GM10248 (cell line): ENCODE measurements at regions not wholly inside any gene's neighbourhood (a gene's known extent, or its start where the extent isn't known, plus 50 kb on each side); places are given as distances from the start of the nearest gene placed in this dataset.

Experiments
- CTCF ChIA-PET: fragments of 300-600 bp; sonication (Branson Sonifier 250); formaldehyde crosslinking; extraction: SDS; loops from one replicate; lab custom pipeline; 2021; ENCODE audit warnings: antibody characterized with exemption; lab: Yijun Ruan, JAX
- POLR2A ChIA-PET: fragments of 350-650 bp; sonication (Branson Sonifier 250); formaldehyde crosslinking; extraction: SDS; loops from one replicate; lab custom pipeline; 2020; ENCODE audit warnings: antibody characterized with exemption; lab: Yijun Ruan, JAX
- DNase-seq: peaks from one replicate; pipeline ENCODE4 v3.0.0; 2012; ENCODE audit errors: extremely low spot score
- CTCF ChIP-seq: IDR thresholded peaks from 2 replicates; pipeline ENCODE4 v1.5.1; 2012; ENCODE audit warnings: mild to moderate bottlenecking, low read depth; ENCODE audit errors: extremely low read depth, missing control alignments, control extremely low read depth

DNA sequence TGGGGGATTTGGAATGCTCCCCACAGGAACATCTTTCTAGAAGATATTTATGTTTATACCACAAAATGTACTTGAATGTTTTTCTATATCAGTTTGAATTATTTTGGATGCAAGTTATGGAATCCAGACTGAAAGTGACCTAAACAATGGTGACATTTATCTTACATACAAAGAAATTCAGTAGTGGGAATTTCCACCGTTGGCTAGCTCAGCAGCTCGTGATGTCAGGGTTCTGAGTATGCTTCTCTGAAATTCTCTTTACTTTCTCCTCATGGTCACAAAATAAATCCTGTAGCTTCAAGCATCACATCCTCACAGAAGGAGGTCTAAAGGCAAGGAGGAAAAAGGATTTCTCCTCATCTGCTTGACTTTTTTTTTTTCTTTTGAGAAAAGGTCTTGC, 105.3 kb downstream of the AKAIN1 start:
- ChIA-PET CTCF (interaction anchor here (1.2 to 1.4 kb wide), 2 partner anchors 11 to 18 kb away, joined by 4 to 6 read pairs; no protein-coding TSS in a partner anchor), POLR2A (no interaction called here)
- DNase-seq = no peak
- TF ChIP-seq CTCF = no peak

GRCh38 chr18:5075297-5075696, 121.8 kb downstream of the AKAIN1 start:
- POLR2A ChIA-PET = no interaction called here
- CTCF ChIA-PET = no interaction called here
- no peak for DNase-seq
- no peak for TF ChIP-seq CTCF

- TF ChIP-seq CTCF = peak; percentile 57
- peak; percentile 15 for DNase-seq
- POLR2A ChIA-PET = no interaction called here
- CTCF ChIA-PET = interaction anchor here (0.6 to 2.1 kb wide), 8 partner anchors 8 to 769 kb away, joined by 3 to 13 read pairs (median 3); no protein-coding TSS in a partner anchor
These were observed 123.8 kb downstream of the AKAIN1 start for GRCh38 chr18:5073026-5073944.

DNA sequence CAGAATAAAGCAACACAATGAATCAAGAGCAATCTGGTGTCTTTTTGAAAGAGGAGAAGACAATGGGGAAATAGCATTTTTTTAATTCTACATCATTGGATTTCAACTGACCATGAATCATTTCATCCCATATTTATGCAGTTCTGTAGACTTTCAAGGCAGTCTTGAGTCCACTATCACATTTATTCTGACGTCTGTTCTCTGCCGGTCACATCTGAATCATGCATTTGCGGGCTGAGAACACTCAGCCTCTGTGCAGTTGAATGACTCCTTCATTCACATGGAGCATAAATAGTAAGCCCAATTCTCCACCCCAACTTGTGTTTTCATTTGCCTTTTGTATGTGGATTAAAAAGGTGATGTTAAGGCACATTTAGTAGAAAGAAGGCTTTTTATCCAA, 128.2 kb downstream of the AKAIN1 start:
- ChIA-PET POLR2A (no interaction called here), CTCF (interaction anchor here (3.6 kb wide), 1 partner anchor 10 kb away, joined by 28 read pairs; no protein-coding TSS in a partner anchor)
- no peak for TF ChIP-seq CTCF
- DNase-seq = no peak

- DNase-seq = no peak
- ChIA-PET POLR2A (no interaction called here), CTCF (interaction anchor here (1.8 kb wide), 1 partner anchor 44 kb away, joined by 4 read pairs; no protein-coding TSS in a partner anchor)
- TF ChIP-seq CTCF = peak; percentile 38
These were observed 130.6 kb downstream of the AKAIN1 start for GRCh38 chr18:5066380-5066977.

- ChIA-PET POLR2A (no interaction called here), CTCF (interaction anchor here (0.7 to 1.8 kb wide), 3 partner anchors 8 to 43 kb away, joined by 3 to 4 read pairs (median 3); no protein-coding TSS in a partner anchor)
- no peak for DNase-seq
- no peak for TF ChIP-seq CTCF
These were observed 131.4 kb downstream of the AKAIN1 start for GRCh38 chr18:5065615-5066014.
